H9 (cell line): ENCODE measurements at regions not wholly inside any gene's neighbourhood (a gene's known extent, or its start where the extent isn't known, plus 50 kb on each side); places are given as distances from the start of the nearest gene placed in this dataset.

ENCODE experiments used
- DNase-seq: peaks from one replicate; pipeline ENCODE4 v3.0.0-alpha.2; 2017
- H2AFZ ChIP-seq: one replicate; pipeline ENCODE4 v1.6.1; 2013; ENCODE audit warnings: mild to moderate bottlenecking, low read length, control low read depth, moderate library complexity
- H2AK5ac ChIP-seq: 2 replicates; pipeline ENCODE4 v1.6.1; 2013; ENCODE audit warnings: low read length, control low read depth, mixed read lengths; ENCODE audit not compliant: insufficient read length
- H2BK120ac ChIP-seq: one replicate; pipeline ENCODE4 v1.6.1; 2013; ENCODE audit warnings: low read depth, mild to moderate bottlenecking, low read length, control low read depth, inconsistent platforms; ENCODE audit not compliant: poor library complexity, severe bottlenecking
- H2BK12ac ChIP-seq: 2 replicates; pipeline ENCODE4 v1.6.1; 2013; ENCODE audit warnings: low read length, control low read depth, mixed read lengths, low read depth; ENCODE audit not compliant: insufficient read length
- H2BK15ac ChIP-seq: 2 replicates; pipeline ENCODE4 v1.6.1; 2013; ENCODE audit warnings: low read depth, low read length, control low read depth
- H2BK20ac ChIP-seq: one replicate; pipeline ENCODE4 v1.6.1; 2013; ENCODE audit warnings: low read depth, mild to moderate bottlenecking, low read length, control low read depth, inconsistent platforms; ENCODE audit not compliant: poor library complexity, severe bottlenecking
- H2BK5ac ChIP-seq: 2 replicates; pipeline ENCODE4 v1.6.1; 2013; ENCODE audit warnings: low read length, control low read depth, mixed read lengths; ENCODE audit not compliant: insufficient read length
- H3K14ac ChIP-seq: 2 replicates; pipeline ENCODE4 v1.6.1; 2013; ENCODE audit warnings: low read length, control low read depth; ENCODE audit not compliant: insufficient read depth
- H3K18ac ChIP-seq: 2 replicates; pipeline ENCODE4 v1.6.1; 2013; ENCODE audit warnings: low read depth, mild to moderate bottlenecking, mixed read lengths, low read length, control low read depth; ENCODE audit not compliant: insufficient read length
- H3K23ac ChIP-seq: 2 replicates; pipeline ENCODE4 v1.6.1; 2013; ENCODE audit warnings: low read length, control low read depth, mixed read lengths, low read depth; ENCODE audit not compliant: insufficient read length
- H3K23me2 ChIP-seq: 2 replicates; pipeline ENCODE4 v1.6.1; 2013; ENCODE audit warnings: low read depth, mild to moderate bottlenecking, mixed read lengths, low read length, control low read depth; ENCODE audit not compliant: insufficient read length, poor library complexity, severe bottlenecking
- H3K27ac ChIP-seq: 2 replicates; pipeline ENCODE4 v1.5.1; 2013; ENCODE audit warnings: low read length, control low read depth, mixed read lengths, low read depth; ENCODE audit not compliant: insufficient read length
- H3K27me3 ChIP-seq: 2 replicates; pipeline ENCODE4 v1.6.1; 2013; ENCODE audit warnings: low read length, control low read depth, inconsistent platforms; ENCODE audit not compliant: insufficient read depth
- H3K4ac ChIP-seq: 2 replicates; pipeline ENCODE4 v1.6.1; 2013; ENCODE audit warnings: low read depth, mild to moderate bottlenecking, control low read depth, inconsistent platforms, low read length, moderate library complexity
- H3K4me1 ChIP-seq: 2 replicates; pipeline ENCODE4 v1.6.1; 2013; ENCODE audit warnings: low read length, control low read depth, inconsistent platforms; ENCODE audit not compliant: insufficient read depth
- H3K4me2 ChIP-seq: 2 replicates; pipeline ENCODE4 v1.6.1; 2013; ENCODE audit warnings: low read length, control low read depth, mixed read lengths; ENCODE audit not compliant: insufficient read length, insufficient read depth
- H3K56ac ChIP-seq: 2 replicates; pipeline ENCODE4 v1.6.1; 2013; ENCODE audit warnings: low read depth, mild to moderate bottlenecking, mixed read lengths, low read length, control low read depth; ENCODE audit not compliant: insufficient read length
- H3K79me1 ChIP-seq: 2 replicates; pipeline ENCODE4 v1.6.1; 2013; ENCODE audit warnings: low read depth, mild to moderate bottlenecking, moderate library complexity, low read length, control low read depth, inconsistent platforms; ENCODE audit not compliant: insufficient read depth, poor library complexity, severe bottlenecking
- H3K79me2 ChIP-seq: 2 replicates; pipeline ENCODE4 v1.6.1; 2013; ENCODE audit warnings: low read length, control low read depth, inconsistent platforms; ENCODE audit not compliant: insufficient read depth
- H3K9ac ChIP-seq: 2 replicates; pipeline ENCODE4 v1.6.1; 2013; ENCODE audit warnings: low read length, control low read depth, mixed read lengths; ENCODE audit not compliant: insufficient read length; ENCODE audit errors: extremely low read depth
- H3K9me3 ChIP-seq: one replicate; pipeline ENCODE4 v1.6.1; 2013; ENCODE audit warnings: low read depth, low read length, inconsistent platforms; ENCODE audit not compliant: control insufficient read depth
- H3T11ph ChIP-seq: one replicate; pipeline ENCODE4 v1.6.1; 2013; ENCODE audit warnings: mild to moderate bottlenecking, low read length, control low read depth, inconsistent platforms
- H4K20me1 ChIP-seq: one replicate; pipeline ENCODE4 v1.6.1; 2013; ENCODE audit not compliant: control insufficient read depth, insufficient read length, insufficient read depth
- H4K5ac ChIP-seq: 2 replicates; pipeline ENCODE4 v1.6.1; 2013; ENCODE audit warnings: low read depth, mild to moderate bottlenecking, mixed read lengths, low read length, control low read depth; ENCODE audit not compliant: insufficient read length
- H4K8ac ChIP-seq: replicated peaks from 2 replicates; pipeline ENCODE4 v1.6.1; 2013; ENCODE audit warnings: low read length, control low read depth, mixed read lengths, low read depth; ENCODE audit not compliant: insufficient read length
- H4K91ac ChIP-seq: 2 replicates; pipeline ENCODE4 v1.6.1; 2013; ENCODE audit warnings: low read depth, mild to moderate bottlenecking, moderate library complexity, mixed read lengths, low read length, control low read depth; ENCODE audit not compliant: insufficient read length
- H3K27ac Mint-ChIP-seq, 3 experiments: 2 replicates in 2 of 3; 3 replicates in 1 of 3; pipeline ENCODE4 v1.8.0; 2020 to 2021; ENCODE audit warnings: mixed read lengths in 3 of 3, mild to moderate bottlenecking in 1 of 3, moderate library complexity in 1 of 3
- H3K27me3 Mint-ChIP-seq: 2 replicates; pipeline ENCODE4 v1.8.0; 2021; ENCODE audit warnings: low read depth, mild to moderate bottlenecking, moderate library complexity, mixed read lengths
- H3K36me3 Mint-ChIP-seq, 3 experiments: 2 replicates in 2 of 3; 3 replicates in 1 of 3; pipeline ENCODE4 v1.8.0; 2020 to 2021; ENCODE audit warnings: low read depth in 3 of 3, mixed read lengths in 3 of 3; ENCODE audit not compliant: insufficient read depth in 1 of 3
- H3K4me1 Mint-ChIP-seq, 2 experiments: 2 replicates each; pipeline ENCODE4 v1.8.0; 2020; ENCODE audit warnings: mixed read lengths in 2 of 2
- H3K4me3 Mint-ChIP-seq, 2 experiments: 2 replicates in 1 of 2; 3 replicates in 1 of 2; pipeline ENCODE4 v1.8.0; 2020 to 2021; ENCODE audit warnings: mild to moderate bottlenecking in 2 of 2, mixed read lengths in 2 of 2, moderate library complexity in 1 of 2
- H3K9me3 Mint-ChIP-seq, 2 experiments: 2 replicates in 1 of 2; 3 replicates in 1 of 2; pipeline ENCODE4 v1.8.0; 2020; ENCODE audit warnings: mild to moderate bottlenecking in 2 of 2, mixed read lengths in 2 of 2, moderate library complexity in 1 of 2
- TF ChIP-seq, protein P1 (sequence below): fragments of 200-600 bp; sonication (generic); conservative IDR thresholded peaks from 3 replicates; pipeline ENCODE4 v1.8.0; 2021; ENCODE audit warnings: antibody characterized with exemption, mild to moderate bottlenecking

DNA sequence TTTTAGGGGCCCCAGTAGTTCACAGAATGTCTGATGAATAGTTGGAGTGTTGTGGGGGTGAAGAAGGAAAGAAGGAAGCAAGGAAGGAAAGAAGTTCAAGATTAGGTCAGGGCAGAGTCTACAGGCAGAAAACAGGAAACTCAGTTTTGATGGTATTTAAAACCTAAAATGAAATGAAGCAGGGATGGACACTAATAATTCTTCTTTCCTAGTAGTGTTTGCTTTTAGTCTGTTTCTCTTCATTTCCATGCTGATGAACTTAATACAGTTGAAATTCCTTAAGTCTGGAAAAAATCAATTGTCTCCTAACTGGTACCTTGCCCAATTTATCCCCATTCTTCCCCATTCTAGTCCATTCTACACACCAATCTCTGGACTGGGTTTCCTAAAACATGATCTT, 59.0 kb upstream of the GSAP start:
- H3K79me2 ChIP-seq = no peaks in the 10 kb centered on the region
- no peaks in the 10 kb centered on the region for H3K79me1 ChIP-seq
- H2AK5ac ChIP-seq = no peak overlapping the region
- Mint-ChIP-seq H3K4me3 (no peak overlapping the region), H3K9me3 (no peaks in the 10 kb centered on the region; a peak in 1 of 5 replicates), H3K27ac (no peak overlapping the region), H3K36me3 (no peaks in the 10 kb centered on the region), H3K4me1 (peaks cover 9 to 10% of the 10 kb centered on the region in 2 experiments), H3K27me3 (no peaks in the 10 kb centered on the region)
- H3K23ac ChIP-seq = no peak overlapping the region
- H3K14ac ChIP-seq = no peak overlapping the region
- no peak overlapping the region for H3K18ac ChIP-seq
- H3K23me2 ChIP-seq = no peaks in the 10 kb centered on the region
- no peak overlapping the region for H2BK5ac ChIP-seq
- TF ChIP-seq, protein P1, sequence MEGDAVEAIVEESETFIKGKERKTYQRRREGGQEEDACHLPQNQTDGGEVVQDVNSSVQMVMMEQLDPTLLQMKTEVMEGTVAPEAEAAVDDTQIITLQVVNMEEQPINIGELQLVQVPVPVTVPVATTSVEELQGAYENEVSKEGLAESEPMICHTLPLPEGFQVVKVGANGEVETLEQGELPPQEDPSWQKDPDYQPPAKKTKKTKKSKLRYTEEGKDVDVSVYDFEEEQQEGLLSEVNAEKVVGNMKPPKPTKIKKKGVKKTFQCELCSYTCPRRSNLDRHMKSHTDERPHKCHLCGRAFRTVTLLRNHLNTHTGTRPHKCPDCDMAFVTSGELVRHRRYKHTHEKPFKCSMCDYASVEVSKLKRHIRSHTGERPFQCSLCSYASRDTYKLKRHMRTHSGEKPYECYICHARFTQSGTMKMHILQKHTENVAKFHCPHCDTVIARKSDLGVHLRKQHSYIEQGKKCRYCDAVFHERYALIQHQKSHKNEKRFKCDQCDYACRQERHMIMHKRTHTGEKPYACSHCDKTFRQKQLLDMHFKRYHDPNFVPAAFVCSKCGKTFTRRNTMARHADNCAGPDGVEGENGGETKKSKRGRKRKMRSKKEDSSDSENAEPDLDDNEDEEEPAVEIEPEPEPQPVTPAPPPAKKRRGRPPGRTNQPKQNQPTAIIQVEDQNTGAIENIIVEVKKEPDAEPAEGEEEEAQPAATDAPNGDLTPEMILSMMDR = no peak
- H4K8ac ChIP-seq = no peak overlapping the region
- H3K4ac ChIP-seq = no peak overlapping the region
- no peak overlapping the region for H3K4me2 ChIP-seq
- no peak overlapping the region for H2AFZ ChIP-seq
- no peak overlapping the region for H2BK120ac ChIP-seq
- H3K9ac ChIP-seq = no peak overlapping the region
- no peaks in the 10 kb centered on the region for H3K27me3 ChIP-seq
- no peak overlapping the region for H2BK20ac ChIP-seq
- H3K9me3 ChIP-seq = no peaks in the 10 kb centered on the region
- H3T11ph ChIP-seq = no peak overlapping the region
- no peak overlapping the region for H4K91ac ChIP-seq
- DNase-seq = no peak
- H2BK12ac ChIP-seq = no peak overlapping the region
- no peak overlapping the region for H3K56ac ChIP-seq
- H3K27ac ChIP-seq = no peak overlapping the region
- H2BK15ac ChIP-seq = no peak overlapping the region
- peaks cover 6% of the 10 kb centered on the region; the same call in 1 of the 2 replicates for H3K4me1 ChIP-seq
- H4K20me1 ChIP-seq = no peaks in the 10 kb centered on the region
- H4K5ac ChIP-seq = no peak overlapping the region
